ENCODE measurements at regions not wholly inside any gene's neighbourhood (a gene's known extent, or its start where the extent isn't known, plus 50 kb on each side); places are given as distances from the start of the nearest gene placed in this dataset.
"Not testable (repeated sequence)": the region's sequence is repeated elsewhere in the genome, so short reads cannot be mapped to it uniquely, and the experiment has no call there.

GRCh38 chr4:28075401-28075956 lies 1214.8 kb downstream of the STIM2 start:
- DNase-seq (ENCODE audit: low read depth in 3 of 3), result no peak

- not testable (repeated sequence) for DNase-seq (ENCODE audit: low read depth in 3 of 3)
Measured at GRCh38 chr4:28077203-28077602, 1216.6 kb downstream of the STIM2 start.

GRCh38 chr4:28082686-28083390 lies 1222.2 kb downstream of the STIM2 start:
- no peak for DNase-seq (ENCODE audit: low read depth in 3 of 3)

GRCh38 chr4:28092610-28093009 lies 1232.0 kb downstream of the STIM2 start:
- no peak for DNase-seq (ENCODE audit: low read depth in 3 of 3)

- no peak for DNase-seq (ENCODE audit: low read depth in 3 of 3)
Measured at GRCh38 chr4:28093071-28093470, 1232.4 kb downstream of the STIM2 start.

GRCh38 chr4:28101583-28101982 lies 1240.9 kb downstream of the STIM2 start:
- DNase-seq (ENCODE audit: low read depth in 3 of 3), result no peak

GRCh38 chr4:28105271-28105859 lies 1244.7 kb downstream of the STIM2 start:
- no peak for DNase-seq (ENCODE audit: low read depth in 3 of 3)

GRCh38 chr4:28106155-28106554 lies 1245.5 kb downstream of the STIM2 start:
- no peak for DNase-seq (ENCODE audit: low read depth in 3 of 3)

GRCh38 chr4:28109801-28110200 lies 1249.2 kb downstream of the STIM2 start:
- DNase-seq (ENCODE audit: low read depth in 3 of 3), result no peak

GRCh38 chr4:28112691-28113335 lies 1252.2 kb downstream of the STIM2 start:
- not testable (repeated sequence) for DNase-seq (ENCODE audit: low read depth in 3 of 3)

GRCh38 chr4:28113586-28113985 lies 1252.9 kb downstream of the STIM2 start:
- DNase-seq (ENCODE audit: low read depth in 3 of 3), result not testable (repeated sequence)

- DNase-seq (ENCODE audit: low read depth in 3 of 3), result not testable (repeated sequence)
Measured at GRCh38 chr4:28116526-28117083, 1256.0 kb downstream of the STIM2 start.

GRCh38 chr4:28117084-28117682 lies 1256.5 kb downstream of the STIM2 start:
- no peak for DNase-seq (ENCODE audit: low read depth in 3 of 3)

- DNase-seq (ENCODE audit: low read depth in 3 of 3), result no peak
Measured at GRCh38 chr4:28146191-28146590, 1285.5 kb downstream of the STIM2 start.

- DNase-seq (ENCODE audit: low read depth in 3 of 3), result no peak
Measured at GRCh38 chr4:28148221-28148620, 1287.6 kb downstream of the STIM2 start.

- no peak for DNase-seq (ENCODE audit: low read depth in 3 of 3)
Measured at GRCh38 chr4:28149762-28150161, 1289.1 kb downstream of the STIM2 start.

GRCh38 chr4:28151314-28151713 lies 1290.7 kb downstream of the STIM2 start:
- no peak for DNase-seq (ENCODE audit: low read depth in 3 of 3)

GRCh38 chr4:28167411-28167810 lies 1306.8 kb downstream of the STIM2 start:
- no peak for DNase-seq (ENCODE audit: low read depth in 3 of 3)

- no peak for DNase-seq (ENCODE audit: low read depth in 3 of 3)
Measured at GRCh38 chr4:28176942-28177341, 1316.3 kb downstream of the STIM2 start.

GRCh38 chr4:28177641-28178040 lies 1317.0 kb downstream of the STIM2 start:
- no peak for DNase-seq (ENCODE audit: low read depth in 3 of 3)

GRCh38 chr4:28179126-28179525 lies 1318.5 kb downstream of the STIM2 start:
- DNase-seq (ENCODE audit: low read depth in 3 of 3), result no peak

- DNase-seq (ENCODE audit: low read depth in 3 of 3), result no peak
Measured at GRCh38 chr4:28209371-28209924, 1348.8 kb downstream of the STIM2 start.
